GM12875 (cell line): ENCODE measurements at regions not wholly inside any gene's neighbourhood (a gene's known extent, or its start where the extent isn't known, plus 50 kb on each side); places are given as distances from the start of the nearest gene placed in this dataset.

Experiments
- H3K4me3 ChIP-seq: one replicate; pipeline ENCODE4 v1.5.1; 2011; ENCODE audit warnings: low read depth, low read length, control low read depth
- TF ChIP-seq, protein P1 (sequence below): IDR thresholded peaks from 2 replicates; pipeline ENCODE4 v1.5.1; 2011; ENCODE audit warnings: low read depth, mild to moderate bottlenecking, control low read depth, inconsistent platforms, low read length, moderate library complexity, borderline replicate concordance; ENCODE audit not compliant: insufficient read depth

GRCh38 chr3:30263238-30263924 is 343.0 kb upstream of the TGFBR2 start:
- H3K4me3 ChIP-seq: no peak overlapping the region
- TF ChIP-seq, protein P1, sequence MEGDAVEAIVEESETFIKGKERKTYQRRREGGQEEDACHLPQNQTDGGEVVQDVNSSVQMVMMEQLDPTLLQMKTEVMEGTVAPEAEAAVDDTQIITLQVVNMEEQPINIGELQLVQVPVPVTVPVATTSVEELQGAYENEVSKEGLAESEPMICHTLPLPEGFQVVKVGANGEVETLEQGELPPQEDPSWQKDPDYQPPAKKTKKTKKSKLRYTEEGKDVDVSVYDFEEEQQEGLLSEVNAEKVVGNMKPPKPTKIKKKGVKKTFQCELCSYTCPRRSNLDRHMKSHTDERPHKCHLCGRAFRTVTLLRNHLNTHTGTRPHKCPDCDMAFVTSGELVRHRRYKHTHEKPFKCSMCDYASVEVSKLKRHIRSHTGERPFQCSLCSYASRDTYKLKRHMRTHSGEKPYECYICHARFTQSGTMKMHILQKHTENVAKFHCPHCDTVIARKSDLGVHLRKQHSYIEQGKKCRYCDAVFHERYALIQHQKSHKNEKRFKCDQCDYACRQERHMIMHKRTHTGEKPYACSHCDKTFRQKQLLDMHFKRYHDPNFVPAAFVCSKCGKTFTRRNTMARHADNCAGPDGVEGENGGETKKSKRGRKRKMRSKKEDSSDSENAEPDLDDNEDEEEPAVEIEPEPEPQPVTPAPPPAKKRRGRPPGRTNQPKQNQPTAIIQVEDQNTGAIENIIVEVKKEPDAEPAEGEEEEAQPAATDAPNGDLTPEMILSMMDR: no peak

DNA sequence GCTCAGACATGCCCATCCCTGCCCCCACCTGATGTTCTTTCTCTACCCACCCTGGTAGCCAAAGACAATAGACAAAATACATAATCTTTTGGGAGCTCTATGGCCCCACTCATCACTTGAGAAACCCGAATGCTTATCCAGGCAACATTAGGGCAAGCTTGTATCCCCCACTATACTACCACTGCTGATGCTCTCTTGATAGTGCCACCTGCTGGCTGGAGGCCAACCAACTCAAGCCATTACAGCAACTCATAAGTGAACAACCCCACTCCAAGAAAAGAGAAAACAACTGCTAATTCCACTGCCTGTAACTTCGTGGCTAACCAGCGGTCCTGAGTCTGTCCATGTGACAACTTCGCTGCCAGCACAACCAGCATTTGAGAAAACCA is 342.5 kb upstream of the TGFBR2 start:
- TF ChIP-seq, protein P1: 0 out of 2 replicates have a peak, but pooled peaks have one; percentile 18

DNA sequence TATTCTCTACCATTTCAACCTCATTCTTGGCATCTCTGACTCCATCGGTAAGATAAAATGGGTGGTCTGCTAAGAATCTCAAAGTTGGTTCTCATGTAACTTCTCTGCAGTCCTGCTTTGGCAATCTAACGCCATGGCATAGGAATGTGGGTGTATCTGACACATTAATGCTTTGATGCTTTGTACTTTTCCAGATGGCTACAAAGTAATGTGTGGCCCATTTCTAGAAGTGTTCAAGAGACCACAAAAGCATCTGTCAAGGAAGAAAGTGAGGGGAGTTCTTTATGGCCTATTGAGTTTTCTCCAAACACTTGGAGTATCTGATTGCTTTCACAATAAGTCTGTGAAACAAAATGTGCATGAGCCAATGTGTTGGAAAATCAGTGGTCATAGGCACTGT is 339.9 kb upstream of the TGFBR2 start:
- TF ChIP-seq, protein P1: no peak
- no peak overlapping the region for H3K4me3 ChIP-seq

More for the DNA sequence above, 342.5 kb upstream of the TGFBR2 start:
- no peak overlapping the region for H3K4me3 ChIP-seq

GRCh38 chr3:30268288-30268687 is 338.1 kb upstream of the TGFBR2 start:
- H3K4me3 ChIP-seq: no peak overlapping the region
- TF ChIP-seq, protein P1: no peak

DNA sequence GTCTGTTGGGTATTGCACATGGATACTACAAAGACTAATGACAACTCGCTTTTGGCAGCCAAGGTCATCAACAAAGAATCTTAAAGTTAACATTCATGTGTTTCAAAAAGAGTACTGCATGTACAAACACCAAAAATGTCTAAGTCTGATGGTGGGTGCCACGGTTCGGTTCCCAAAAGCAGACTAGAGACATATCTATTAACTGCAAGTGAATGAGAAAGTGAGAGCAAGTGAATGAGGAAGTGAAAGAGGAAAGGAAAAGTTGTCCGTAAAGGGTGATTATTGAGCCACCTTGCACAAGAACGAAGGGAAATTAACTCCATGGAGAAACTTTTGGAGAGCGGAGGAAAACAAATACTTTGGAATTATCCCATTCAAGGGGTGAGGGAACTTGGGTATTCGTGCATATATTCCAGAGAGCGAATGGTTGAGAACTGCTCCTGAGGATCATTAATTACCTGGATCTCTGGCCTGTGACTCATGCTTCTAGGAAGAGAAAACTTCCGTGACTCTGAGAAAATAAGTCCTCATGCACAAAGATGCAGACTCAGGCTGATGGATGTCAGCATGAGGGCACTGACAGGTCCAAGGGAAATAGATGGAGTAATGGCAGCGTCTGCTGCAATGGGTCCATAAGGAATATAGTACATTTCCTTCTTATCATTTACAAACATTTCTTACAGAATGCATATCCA is 336.5 kb upstream of the TGFBR2 start:
- TF ChIP-seq, protein P1: no peak
- no peak overlapping the region for H3K4me3 ChIP-seq

DNA sequence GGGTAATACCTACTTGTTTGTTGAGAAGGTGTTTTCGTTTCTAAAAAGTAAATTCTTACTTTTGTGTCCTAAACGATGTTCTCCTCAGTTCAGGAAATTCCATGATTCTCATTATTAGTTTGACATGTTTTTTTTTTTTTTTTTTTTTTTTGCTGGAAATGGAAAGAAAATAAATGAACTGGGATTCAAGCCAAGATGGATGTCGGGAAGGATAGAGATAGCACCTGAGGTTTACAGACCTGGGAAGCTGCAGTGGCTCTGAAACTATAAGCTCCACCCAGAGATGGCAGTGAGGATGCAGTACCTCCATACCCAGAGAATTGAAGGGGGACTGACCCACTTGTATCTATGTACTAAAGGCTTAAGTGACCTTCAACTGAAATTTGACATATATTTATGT is 334.6 kb upstream of the TGFBR2 start:
- TF ChIP-seq, protein P1: no peak
- no peak overlapping the region for H3K4me3 ChIP-seq

DNA sequence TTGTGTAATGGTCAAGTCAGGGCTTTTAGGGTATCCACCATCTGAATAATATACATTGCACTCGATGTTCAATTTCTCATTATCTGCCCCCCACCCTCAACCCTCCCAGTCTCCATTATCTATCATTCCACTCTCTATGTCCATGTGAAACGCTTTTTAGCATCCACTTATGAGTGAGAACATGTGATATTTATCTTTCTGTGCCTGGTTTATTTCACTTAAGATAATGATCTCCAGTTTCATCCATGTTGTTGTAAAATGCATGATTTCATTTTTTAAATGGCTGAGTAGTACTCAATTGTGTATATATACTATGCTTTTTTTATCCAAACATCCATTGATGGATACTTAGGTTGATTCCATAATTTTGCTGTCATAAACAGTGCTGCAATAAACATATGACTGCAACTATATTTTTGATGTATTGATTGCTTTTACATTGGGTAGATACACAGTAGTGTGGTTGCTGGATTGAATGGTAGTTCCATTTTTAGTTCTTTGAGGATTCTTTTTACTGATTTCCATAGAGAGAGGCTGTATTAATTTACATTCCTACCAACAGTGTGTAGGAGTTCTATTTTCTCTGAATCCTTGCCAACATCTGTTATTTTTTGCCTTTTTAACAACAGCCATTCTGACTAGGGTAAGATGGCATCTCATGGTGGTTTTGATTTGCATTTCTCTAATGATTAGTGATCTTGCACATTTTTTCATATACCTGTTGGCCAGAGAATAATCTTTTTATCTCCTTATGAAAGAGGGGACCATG is 332.9 kb upstream of the TGFBR2 start:
- TF ChIP-seq, protein P1: no peak
- H3K4me3 ChIP-seq: no peak overlapping the region
